Upper lobe of left lung (tissue), 6 donors: ENCODE measurements at regions not wholly inside any gene's neighbourhood (a gene's known extent, or its start where the extent isn't known, plus 50 kb on each side); places are given as distances from the start of the nearest gene placed in this dataset.
"Not testable (repeated sequence)": the region's sequence is repeated elsewhere in the genome, so short reads cannot be mapped to it uniquely, and the experiment has no call there.

Experiments
- ATAC-seq, 2 donors: fragments of 200-7000 bp; cut with Tn5 transposase; one replicate each; pipeline ENCODE4 v1.9.1; 2022; ENCODE audit warnings: mild to moderate bottlenecking in 2 of 2, moderate library complexity in 2 of 2; ENCODE audit not compliant: low FRiP score in 2 of 2
- DNase-seq, 2 donors: peaks; one replicate each; pipeline ENCODE4 v3.0.0-alpha.2; 2019 to 2020
- H3K27ac ChIP-seq, 4 donors: fragments of 200-600 bp; sonication (generic); one replicate each; pipeline ENCODE4 v1.5.1; 2016 to 2019
- H3K27me3 ChIP-seq, 4 donors: fragments of 200-600 bp; sonication (generic); one replicate each; pipeline ENCODE4 v1.5.1; 2017 to 2019
- H3K36me3 ChIP-seq, 4 donors: fragments of 200-600 bp; sonication (generic); one replicate each; pipeline ENCODE4 v1.5.1; 2016 to 2019
- H3K4me1 ChIP-seq, 4 donors: fragments of 200-600 bp; sonication (generic); one replicate each; pipeline ENCODE4 v1.5.1; 2018 to 2019
- H3K4me3 ChIP-seq, 4 donors: fragments of 200-600 bp; sonication (generic); one replicate each; pipeline ENCODE4 v1.5.1; 2017 to 2019; ENCODE audit warnings: mild to moderate bottlenecking in 2 of 4, moderate library complexity in 1 of 4
- H3K9me3 ChIP-seq, 4 donors: fragments of 200-600 bp; sonication (generic); one replicate each; pipeline ENCODE4 v1.5.1; 2018 to 2019
- WGBS, 2 donors: methylation state at CpG; one replicate each; pipeline ENCODE4 v1.1.5; 2017 to 2018; 5-methylcytosine and 5-hydroxymethylcytosine counted together
- TF ChIP-seq, protein P1 (sequence below), 6 experiments: fragments of 450-650 bp in 4 of 6; fragments of 200-600 bp in 2 of 6; sonication (generic) in 2 of 6; IDR thresholded peaks; one replicate each; pipeline ENCODE4 v1.5.1; 2016 to 2019; ENCODE audit warnings: antibody characterized with exemption in 6 of 6
- donor health status: DM: no; HTN: no; CAD: no; lungs with moderate emphysema.
- donor health status: DM: no; HTN: yes; CAD: no; lungs with severe emphysema.

DNA sequence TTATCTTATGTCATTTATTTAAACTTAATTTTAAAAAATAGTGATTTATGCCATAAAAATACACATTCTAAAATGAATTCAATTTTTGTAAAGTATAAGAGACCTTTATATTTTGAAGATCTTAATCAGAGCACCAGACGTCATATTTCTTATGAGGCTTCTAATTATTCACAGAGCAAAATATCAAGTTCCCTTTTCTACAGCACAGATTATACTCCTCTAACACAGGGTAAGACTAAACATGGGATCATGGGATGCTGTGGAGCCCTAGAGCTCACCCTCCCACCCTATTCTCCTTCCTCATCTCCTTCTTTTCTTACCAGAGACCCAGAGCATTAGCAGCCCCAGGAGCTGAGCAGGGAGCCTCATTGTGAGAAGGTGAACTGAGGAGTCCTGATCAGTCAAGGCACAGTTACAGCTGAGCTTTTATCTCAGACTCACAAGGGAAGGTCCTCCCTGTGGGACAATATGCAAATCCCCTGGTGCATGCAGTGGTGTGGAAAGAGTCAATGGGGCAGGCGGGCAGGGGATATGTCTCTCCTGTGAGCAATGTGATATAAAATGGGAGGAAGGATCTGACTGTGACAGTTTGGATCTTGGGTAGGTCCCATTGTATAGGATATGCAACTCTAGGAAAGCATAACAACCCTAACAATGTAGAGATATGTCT, 530.7 kb downstream of the RPIA start:
- ATAC-seq, H3K27me3 ChIP-seq: not testable (repeated sequence)

DNA sequence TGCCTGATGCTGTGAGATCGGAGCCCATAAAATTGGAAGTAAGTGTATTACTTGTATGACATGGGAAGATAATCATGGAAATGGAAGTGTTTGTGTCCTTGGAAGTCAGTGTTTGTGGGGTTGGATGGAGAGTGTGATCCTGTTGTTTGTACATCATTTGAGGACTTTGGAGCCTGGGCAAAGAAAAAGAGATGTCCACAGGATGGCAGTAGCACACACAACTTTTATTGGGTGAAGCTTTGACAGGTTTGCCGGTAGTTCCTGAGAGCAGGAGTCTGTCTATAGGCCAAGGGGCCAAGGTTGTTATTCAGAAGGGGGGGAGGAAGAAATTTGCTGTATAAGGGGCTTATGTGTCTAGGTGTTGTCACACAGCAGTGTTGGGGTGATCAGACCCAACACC, 533.3 kb downstream of the RPIA start:
- H3K4me1 ChIP-seq, H3K36me3 ChIP-seq, H3K4me3 ChIP-seq, ATAC-seq, H3K27ac ChIP-seq, DNase-seq, H3K9me3 ChIP-seq, H3K27me3 ChIP-seq: not testable (repeated sequence)
- WGBS, 2 donors: 77 to 80% methylated on average over 1 to 2 of the region's 2 CpGs

More for the DNA sequence above, 530.7 kb downstream of the RPIA start:
- H3K4me3 ChIP-seq, H3K27ac ChIP-seq, H3K36me3 ChIP-seq, H3K4me1 ChIP-seq, H3K9me3 ChIP-seq, DNase-seq: not testable (repeated sequence)
- 55 to 80% methylated on average over 2 of the region's 2 CpGs for WGBS, 2 donors

DNA sequence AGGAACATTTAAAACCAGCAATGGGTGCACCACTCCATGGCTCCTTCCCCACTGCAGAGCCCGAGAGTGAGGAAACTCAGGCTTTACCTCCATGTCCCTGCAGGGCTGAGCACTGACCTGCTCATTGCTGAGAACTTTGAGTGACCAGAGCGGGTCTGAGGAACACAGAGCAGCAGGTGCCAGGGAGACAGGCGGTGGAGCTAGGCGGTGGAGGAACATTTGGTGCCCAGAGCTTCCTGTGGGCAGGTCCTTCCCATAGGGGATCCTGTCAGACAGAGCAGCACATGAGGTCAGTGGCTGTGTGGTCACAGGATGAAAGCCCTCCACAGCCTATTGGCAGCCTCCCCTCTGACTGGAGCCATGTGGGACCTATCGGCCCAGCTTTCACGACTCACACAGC, 538.5 kb downstream of the RPIA start:
- DNase-seq, H3K4me1 ChIP-seq, H3K4me3 ChIP-seq, H3K36me3 ChIP-seq, H3K27ac ChIP-seq, H3K27me3 ChIP-seq, H3K9me3 ChIP-seq: not testable (repeated sequence)
- ATAC-seq: peak in 1 of 2 donors; percentile 42
- WGBS, 2 donors: 91% methylated on average over 5 of the region's 6 CpGs; no CpG with 5 or more reads in 1 of the 2 donors

DNA sequence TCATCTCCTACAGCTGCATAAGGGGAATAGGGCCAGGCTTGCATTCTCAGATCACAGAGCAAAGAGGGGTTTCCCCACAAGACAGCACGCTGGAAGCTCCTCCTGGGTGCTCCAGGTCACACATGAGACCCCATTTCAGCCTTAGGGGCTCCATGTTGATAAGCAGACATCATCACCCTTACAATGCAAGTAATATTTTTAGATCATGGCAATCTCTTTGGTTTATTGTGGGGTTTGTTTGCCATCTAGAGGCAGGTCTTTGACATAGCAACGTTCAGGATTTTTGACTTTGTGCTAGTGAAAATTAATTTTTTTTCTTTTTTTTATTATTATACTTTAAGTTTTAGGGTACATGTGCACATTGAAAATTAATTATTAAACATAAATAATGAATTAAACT, 539.8 kb downstream of the RPIA start:
- not testable (repeated sequence) for H3K27ac ChIP-seq, DNase-seq, H3K4me1 ChIP-seq, ATAC-seq, H3K9me3 ChIP-seq, H3K27me3 ChIP-seq, H3K4me3 ChIP-seq, H3K36me3 ChIP-seq
- 0 to 4% methylated on average over 1 of the region's 2 CpGs for WGBS, 2 donors

DNA sequence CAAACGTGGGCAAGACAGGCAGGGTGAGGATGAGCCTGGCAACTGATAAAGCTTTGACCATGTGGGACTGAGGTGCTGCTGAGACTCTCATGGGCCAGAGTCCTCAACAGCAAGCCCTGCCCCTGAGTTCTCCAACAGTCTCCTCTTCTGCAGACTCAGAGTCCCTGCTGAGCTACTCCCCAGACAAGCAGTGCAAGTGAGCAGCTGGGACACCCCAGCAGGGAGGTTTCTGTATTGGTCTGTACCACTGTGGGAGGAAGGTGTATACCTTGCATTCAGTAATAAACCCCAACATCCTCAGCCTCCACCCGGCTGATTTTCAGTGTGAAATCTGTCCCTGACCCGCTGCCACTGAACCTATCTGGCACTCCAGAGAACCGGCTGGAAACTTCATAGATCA, 542.5 kb downstream of the RPIA start:
- not testable (repeated sequence) for H3K36me3 ChIP-seq, H3K27ac ChIP-seq, H3K9me3 ChIP-seq, H3K4me1 ChIP-seq, ATAC-seq, H3K27me3 ChIP-seq, H3K4me3 ChIP-seq, DNase-seq
- 73 to 80% methylated on average over 3 of the region's 4 CpGs for WGBS, 2 donors

DNA sequence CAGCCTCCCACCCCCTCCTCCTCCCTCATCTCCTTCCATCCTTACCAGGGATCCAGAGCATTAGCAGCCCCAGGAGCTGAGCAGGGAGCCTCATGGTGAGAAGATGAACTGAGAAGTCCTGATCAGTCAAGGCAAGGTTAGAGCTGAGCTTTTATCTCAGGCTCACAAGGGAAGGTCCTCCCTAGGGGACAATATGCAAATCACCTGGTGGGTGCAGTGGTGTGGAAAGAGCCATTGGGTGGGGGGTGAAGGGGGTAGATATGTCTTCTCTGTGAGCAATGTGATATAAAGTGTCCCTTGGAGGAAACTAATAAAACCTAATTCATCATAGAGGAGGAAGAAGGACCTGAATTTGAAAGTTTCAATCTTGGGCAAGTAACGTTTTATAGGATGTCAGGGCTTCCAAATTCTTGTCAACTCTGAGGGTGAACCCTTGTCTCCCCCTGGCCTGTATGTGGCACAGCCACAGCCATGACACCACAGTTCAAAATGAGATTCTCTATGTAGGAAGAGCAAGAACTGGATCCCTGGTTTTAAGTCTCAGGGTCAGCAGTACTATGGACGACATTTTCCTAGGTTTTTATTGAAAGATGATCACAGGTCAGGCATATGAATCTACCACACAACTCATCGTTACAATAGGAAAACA, 543.5 kb downstream of the RPIA start:
- not testable (repeated sequence) for ATAC-seq
- WGBS, 2 donors: 29 to 50% methylated on average over 1 of the region's 3 CpGs

DNA sequence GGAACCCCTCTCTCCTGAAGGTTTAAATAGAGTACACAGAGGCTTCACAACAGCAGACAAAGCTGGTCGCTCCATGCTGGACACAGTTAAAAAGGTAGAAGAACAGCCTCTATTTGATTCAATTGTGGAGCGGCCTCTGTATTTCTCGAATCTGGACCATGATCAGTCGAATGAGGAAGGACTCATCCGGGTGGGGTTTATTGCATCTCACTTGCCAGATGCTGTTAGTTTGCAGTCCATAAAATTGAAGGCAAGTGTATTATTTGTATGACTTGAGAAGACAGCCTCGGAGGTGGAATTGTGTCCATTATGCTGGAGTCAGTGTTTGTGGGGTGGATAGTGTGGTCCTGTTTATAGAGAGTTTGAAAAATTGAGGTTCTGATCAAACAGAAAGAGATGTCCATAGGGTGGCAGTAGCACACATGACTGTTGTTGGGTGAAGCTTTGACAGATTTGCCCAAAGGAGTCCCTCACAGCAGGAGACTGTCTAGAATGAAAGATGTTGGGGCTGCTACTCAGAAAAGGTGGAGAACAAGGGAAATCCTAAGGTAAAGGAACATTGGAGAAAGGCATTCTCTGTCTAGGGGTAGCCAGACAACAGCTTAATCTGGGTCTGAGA, 545.5 kb downstream of the RPIA start:
- H3K27ac ChIP-seq, H3K4me1 ChIP-seq, H3K27me3 ChIP-seq, DNase-seq, ATAC-seq, H3K9me3 ChIP-seq, H3K4me3 ChIP-seq, H3K36me3 ChIP-seq: not testable (repeated sequence)
- WGBS, 2 donors: no CpG with 5 or more reads among the region's 6 CpGs

More for the DNA sequence above, 543.5 kb downstream of the RPIA start:
- H3K4me3 ChIP-seq, DNase-seq, H3K36me3 ChIP-seq, H3K27ac ChIP-seq, H3K27me3 ChIP-seq, H3K9me3 ChIP-seq, H3K4me1 ChIP-seq: not testable (repeated sequence)

DNA sequence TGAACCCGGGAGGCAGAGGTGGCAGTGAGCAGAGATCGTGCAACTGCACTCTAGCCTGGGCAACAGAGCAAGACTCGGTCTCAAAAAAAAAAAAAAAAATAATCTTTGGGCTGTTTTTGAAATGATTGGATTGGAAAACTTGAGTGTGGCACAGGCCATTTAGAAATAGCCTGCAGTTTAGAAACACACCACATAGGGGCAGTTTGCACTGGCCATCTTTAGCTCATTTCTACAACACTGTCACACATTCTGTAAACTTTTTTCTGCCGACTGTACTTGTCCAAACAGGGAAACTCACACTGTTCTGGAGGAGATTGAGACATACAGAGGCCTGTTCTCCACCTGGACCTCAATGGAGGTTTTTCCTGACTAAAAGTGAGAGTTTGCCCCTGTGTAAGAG, 546.3 kb downstream of the RPIA start:
- H3K36me3 ChIP-seq, DNase-seq, H3K27me3 ChIP-seq, H3K4me3 ChIP-seq, H3K9me3 ChIP-seq, H3K4me1 ChIP-seq, H3K27ac ChIP-seq: not testable (repeated sequence)
- WGBS, 2 donors: no CpG with 5 or more reads among the region's 4 CpGs
- peak in 1 of 2 donors; percentile 74 for ATAC-seq

DNA sequence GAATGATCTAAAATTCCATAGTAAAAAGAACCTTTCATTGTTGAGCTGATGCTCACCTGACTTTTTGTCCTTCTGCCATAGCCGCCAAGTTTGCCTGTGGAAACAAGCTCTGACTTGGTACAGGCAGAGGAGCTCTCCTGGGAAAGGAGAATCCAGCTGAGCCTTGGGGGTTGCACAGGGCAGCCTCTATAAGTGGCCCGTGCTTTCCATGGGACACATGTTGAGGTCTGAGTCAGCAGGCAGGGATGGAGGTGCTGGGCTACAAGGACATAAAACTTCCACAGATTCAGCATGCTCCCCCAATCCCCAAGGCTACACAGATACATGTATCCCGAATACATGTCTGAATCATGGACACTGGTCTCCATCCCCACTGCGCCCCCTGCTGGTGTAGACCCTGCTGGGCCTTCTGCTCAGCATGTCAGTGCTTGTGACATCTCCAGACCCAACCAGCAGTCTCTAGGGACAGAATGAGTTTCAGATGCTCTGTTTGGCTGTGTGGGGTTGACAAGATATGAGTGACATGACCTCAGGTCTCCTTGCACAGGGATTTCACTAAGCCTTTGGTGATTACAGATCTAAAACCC, 551.7 kb downstream of the RPIA start:
- ATAC-seq: peak; percentile 34 to 45
- not testable (repeated sequence) for H3K27ac ChIP-seq, H3K4me1 ChIP-seq, H3K27me3 ChIP-seq, H3K9me3 ChIP-seq, DNase-seq, H3K4me3 ChIP-seq, H3K36me3 ChIP-seq
- TF ChIP-seq, protein P1, sequence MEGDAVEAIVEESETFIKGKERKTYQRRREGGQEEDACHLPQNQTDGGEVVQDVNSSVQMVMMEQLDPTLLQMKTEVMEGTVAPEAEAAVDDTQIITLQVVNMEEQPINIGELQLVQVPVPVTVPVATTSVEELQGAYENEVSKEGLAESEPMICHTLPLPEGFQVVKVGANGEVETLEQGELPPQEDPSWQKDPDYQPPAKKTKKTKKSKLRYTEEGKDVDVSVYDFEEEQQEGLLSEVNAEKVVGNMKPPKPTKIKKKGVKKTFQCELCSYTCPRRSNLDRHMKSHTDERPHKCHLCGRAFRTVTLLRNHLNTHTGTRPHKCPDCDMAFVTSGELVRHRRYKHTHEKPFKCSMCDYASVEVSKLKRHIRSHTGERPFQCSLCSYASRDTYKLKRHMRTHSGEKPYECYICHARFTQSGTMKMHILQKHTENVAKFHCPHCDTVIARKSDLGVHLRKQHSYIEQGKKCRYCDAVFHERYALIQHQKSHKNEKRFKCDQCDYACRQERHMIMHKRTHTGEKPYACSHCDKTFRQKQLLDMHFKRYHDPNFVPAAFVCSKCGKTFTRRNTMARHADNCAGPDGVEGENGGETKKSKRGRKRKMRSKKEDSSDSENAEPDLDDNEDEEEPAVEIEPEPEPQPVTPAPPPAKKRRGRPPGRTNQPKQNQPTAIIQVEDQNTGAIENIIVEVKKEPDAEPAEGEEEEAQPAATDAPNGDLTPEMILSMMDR (IDR thresholded peaks at IDR 0.05): peak in 1 of 6 experiments; percentile 10
- WGBS, 2 donors: 55 to 96% methylated on average over 1 to 4 of the region's 4 CpGs

DNA sequence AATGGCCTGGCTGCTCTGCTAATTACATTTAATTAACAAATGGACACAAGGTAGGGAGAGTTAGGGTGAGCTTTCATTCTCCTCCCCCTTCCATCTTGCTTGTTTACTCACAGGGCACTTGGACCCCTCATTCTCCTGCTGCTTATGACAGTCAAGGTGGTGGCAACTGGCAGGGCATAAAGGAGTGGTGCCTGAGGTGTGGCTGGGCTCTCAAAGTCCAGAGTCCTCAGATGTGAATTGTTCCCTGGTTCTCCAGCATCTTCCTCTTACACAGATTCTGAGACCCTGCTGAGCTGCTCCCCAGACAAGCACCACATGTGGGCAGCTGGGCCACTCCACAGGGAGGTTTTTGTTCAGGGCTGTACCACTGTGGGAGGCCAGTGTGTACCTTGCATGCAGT, 552.9 kb downstream of the RPIA start:
- not testable (repeated sequence) for H3K27me3 ChIP-seq, ATAC-seq, DNase-seq, H3K4me1 ChIP-seq, H3K9me3 ChIP-seq, H3K27ac ChIP-seq, H3K4me3 ChIP-seq, H3K36me3 ChIP-seq

DNA sequence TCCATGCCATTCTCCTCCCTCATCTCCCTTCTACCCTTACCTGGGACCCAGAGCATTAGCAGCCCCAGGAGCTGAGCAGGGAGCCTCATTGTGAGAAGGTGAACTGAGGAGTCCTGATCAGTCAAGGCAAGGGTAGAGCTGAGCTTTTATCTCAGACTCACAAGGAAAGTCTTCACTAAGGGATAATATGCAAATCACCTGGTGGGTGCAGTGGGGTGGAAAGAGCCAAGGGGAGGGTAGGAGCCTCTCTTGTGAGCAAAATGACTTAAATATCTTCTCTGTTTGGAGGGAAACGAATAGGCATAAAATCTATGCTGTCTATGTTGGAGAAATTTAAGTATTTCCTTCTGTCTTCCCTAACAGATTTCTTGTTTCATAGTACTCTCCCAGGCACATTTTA, 554.0 kb downstream of the RPIA start:
- not testable (repeated sequence) for H3K36me3 ChIP-seq, ATAC-seq, DNase-seq, H3K9me3 ChIP-seq, H3K27me3 ChIP-seq, H3K4me3 ChIP-seq, H3K4me1 ChIP-seq, H3K27ac ChIP-seq
- 57 to 87% methylated on average over 1 of the region's 1 CpG for WGBS, 2 donors

DNA sequence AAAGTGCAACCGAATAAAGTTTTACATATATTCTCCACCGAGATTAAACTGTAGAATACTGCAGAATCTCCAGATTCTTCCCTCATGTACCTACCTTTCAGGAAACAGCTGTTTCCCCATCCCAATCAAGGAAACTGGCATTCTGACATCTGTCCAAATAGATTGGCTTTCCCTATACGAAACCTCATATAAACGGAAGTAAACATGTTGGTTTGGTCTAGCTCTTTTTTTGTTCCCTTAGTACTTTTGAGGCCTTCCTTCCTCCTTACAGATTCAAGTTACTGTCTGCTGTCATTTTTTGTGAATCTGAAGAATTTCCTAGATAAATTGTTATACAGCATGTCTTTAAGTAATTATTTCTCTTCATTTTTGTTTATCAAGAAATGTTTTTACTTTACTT, 554.6 kb downstream of the RPIA start:
- WGBS, 2 donors: 40 to 64% methylated on average over 2 to 4 of the region's 4 CpGs
- not testable (repeated sequence) for H3K4me1 ChIP-seq, H3K9me3 ChIP-seq, H3K4me3 ChIP-seq, DNase-seq, ATAC-seq, H3K36me3 ChIP-seq, H3K27me3 ChIP-seq
- H3K27ac ChIP-seq: peak overlapping the region in 1 of 4 donors; percentile 27
